ENCODE measurements at regions not wholly inside any gene's neighbourhood (a gene's known extent, or its start where the extent isn't known, plus 50 kb on each side); places are given as distances from the start of the nearest gene placed in this dataset.

DNA sequence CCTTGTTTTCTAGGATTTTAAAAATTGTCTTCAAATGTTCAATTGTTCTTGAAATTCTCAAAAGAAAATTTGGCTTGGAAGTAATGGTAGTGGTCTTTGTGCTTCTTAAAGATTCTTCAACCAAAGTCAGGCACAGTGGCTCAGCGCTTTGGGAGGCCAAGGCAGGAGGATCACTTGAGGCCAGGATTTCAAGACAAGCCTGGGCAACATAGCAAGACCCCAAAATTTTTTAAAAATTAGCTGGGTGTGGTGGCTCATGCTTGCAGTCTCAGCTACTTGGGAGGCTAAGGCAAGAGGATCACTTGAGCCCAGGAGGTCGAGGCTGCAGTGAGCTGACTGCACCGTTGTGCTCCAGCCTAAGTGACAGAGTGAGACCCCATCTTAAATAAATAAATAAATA, 153.5 kb upstream of the ZNF507 start:
- no peaks in the 10 kb centered on the region for H3K36me3 ChIP-seq (ENCODE audit: control insufficient read depth, insufficient read depth, low read length)
- H3K4me1 ChIP-seq (ENCODE audit: control insufficient read depth, insufficient read depth, low read length), result no peaks in the 10 kb centered on the region
- WGBS (ENCODE audit: insufficient coverage, low lambda C conversion rate), result no CpG with 5 or more reads among the region's 3 CpGs
- H3K4me3 ChIP-seq (ENCODE audit: low read length), result no peak overlapping the region
- no peaks in the 10 kb centered on the region for H3K9me3 ChIP-seq (ENCODE audit: control insufficient read depth, low read depth, low read length)
- no peak for DNase-seq
- H3K27me3 ChIP-seq (ENCODE audit: control insufficient read depth, insufficient read depth, low read length), result no peaks in the 10 kb centered on the region
- no peak overlapping the region for H3K27ac ChIP-seq (ENCODE audit: low read length)

GRCh38 chr19:32195706-32196610, 149.5 kb upstream of the ZNF507 start:
- Histone ChIP-seq H3K9me3 (ENCODE audit: control insufficient read depth, low read depth, low read length) (no peaks in the 10 kb centered on the region), H3K4me1 (ENCODE audit: control insufficient read depth, insufficient read depth, low read length) (no peaks in the 10 kb centered on the region), H3K36me3 (ENCODE audit: control insufficient read depth, insufficient read depth, low read length) (no peaks in the 10 kb centered on the region), H3K4me3 (ENCODE audit: low read length) (no peak overlapping the region), H3K27me3 (ENCODE audit: control insufficient read depth, insufficient read depth, low read length) (no peaks in the 10 kb centered on the region), H3K27ac (ENCODE audit: low read length) (no peak overlapping the region)
- DNase-seq, result no peak
- WGBS (ENCODE audit: insufficient coverage, low lambda C conversion rate), result no CpG with 5 or more reads among the region's 13 CpGs

DNA sequence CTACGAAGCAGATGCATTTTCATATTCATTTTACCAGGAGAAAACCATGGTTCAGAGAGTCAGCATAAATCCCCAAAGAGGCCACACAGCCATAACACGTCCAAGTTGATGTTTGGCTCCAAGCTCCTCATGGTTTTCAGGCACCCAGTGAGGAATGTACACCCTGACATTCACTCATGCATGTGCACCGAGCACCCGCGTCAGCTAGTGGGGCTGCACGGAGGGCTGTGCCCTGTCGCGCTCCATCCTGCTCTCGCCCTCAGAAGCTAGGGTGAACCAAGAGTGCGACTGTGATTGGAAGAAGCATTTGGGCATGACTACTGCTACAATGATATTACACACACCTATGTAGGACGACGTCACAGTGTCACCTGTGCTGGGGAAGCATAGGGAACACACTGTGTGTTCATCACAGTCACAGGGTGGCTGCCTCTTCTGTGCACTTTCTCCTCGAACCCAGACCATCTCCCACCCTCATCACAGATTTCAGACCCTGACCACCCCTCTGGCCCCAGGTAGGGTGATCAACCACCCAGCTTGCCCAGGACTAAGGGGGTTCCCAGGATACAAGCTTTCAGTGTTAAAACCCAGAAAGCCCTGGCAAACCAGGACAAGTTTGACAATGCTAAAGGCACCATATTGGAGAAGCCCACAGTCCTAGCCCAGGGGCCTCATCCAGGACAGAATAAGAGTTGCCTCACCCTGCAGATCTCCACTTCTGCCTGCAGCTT, 148.6 kb upstream of the ZNF507 start:
- Histone ChIP-seq H3K27ac (ENCODE audit: low read length) (no peak overlapping the region), H3K36me3 (ENCODE audit: control insufficient read depth, insufficient read depth, low read length) (no peaks in the 10 kb centered on the region), H3K27me3 (ENCODE audit: control insufficient read depth, insufficient read depth, low read length) (no peaks in the 10 kb centered on the region), H3K9me3 (ENCODE audit: control insufficient read depth, low read depth, low read length) (no peaks in the 10 kb centered on the region), H3K4me3 (ENCODE audit: low read length) (no peak overlapping the region), H3K4me1 (ENCODE audit: control insufficient read depth, insufficient read depth, low read length) (no peaks in the 10 kb centered on the region)
- no peak for DNase-seq
- WGBS (ENCODE audit: insufficient coverage, low lambda C conversion rate), result no CpG with 5 or more reads among the region's 13 CpGs

GRCh38 chr19:32197896-32198882, 147.2 kb upstream of the ZNF507 start:
- no peak for DNase-seq
- H3K36me3 ChIP-seq (ENCODE audit: control insufficient read depth, insufficient read depth, low read length), result no peaks in the 10 kb centered on the region
- H3K27ac ChIP-seq (ENCODE audit: low read length), result no peak overlapping the region
- no peaks in the 10 kb centered on the region for H3K4me1 ChIP-seq (ENCODE audit: control insufficient read depth, insufficient read depth, low read length)
- no peaks in the 10 kb centered on the region for H3K9me3 ChIP-seq (ENCODE audit: control insufficient read depth, low read depth, low read length)
- no peaks in the 10 kb centered on the region for H3K27me3 ChIP-seq (ENCODE audit: control insufficient read depth, insufficient read depth, low read length)
- WGBS (ENCODE audit: insufficient coverage, low lambda C conversion rate), result no CpG with 5 or more reads among the region's 13 CpGs
- H3K4me3 ChIP-seq (ENCODE audit: low read length), result no peak overlapping the region

- H3K27me3 ChIP-seq (ENCODE audit: control insufficient read depth, insufficient read depth, low read length), result no peaks in the 10 kb centered on the region
- H3K27ac ChIP-seq (ENCODE audit: low read length), result no peak overlapping the region
- no peaks in the 10 kb centered on the region for H3K9me3 ChIP-seq (ENCODE audit: control insufficient read depth, low read depth, low read length)
- no peaks in the 10 kb centered on the region for H3K4me1 ChIP-seq (ENCODE audit: control insufficient read depth, insufficient read depth, low read length)
- no CpG with 5 or more reads among the region's 10 CpGs for WGBS (ENCODE audit: insufficient coverage, low lambda C conversion rate)
- DNase-seq, result no peak
- H3K4me3 ChIP-seq (ENCODE audit: low read length), result no peak overlapping the region
- no peaks in the 10 kb centered on the region for H3K36me3 ChIP-seq (ENCODE audit: control insufficient read depth, insufficient read depth, low read length)
These were observed 145.8 kb upstream of the ZNF507 start for GRCh38 chr19:32199501-32200040.

GRCh38 chr19:32200312-32201038, 144.9 kb upstream of the ZNF507 start:
- Histone ChIP-seq H3K27ac (ENCODE audit: low read length) (no peak overlapping the region), H3K9me3 (ENCODE audit: control insufficient read depth, low read depth, low read length) (no peaks in the 10 kb centered on the region), H3K27me3 (ENCODE audit: control insufficient read depth, insufficient read depth, low read length) (no peaks in the 10 kb centered on the region), H3K4me3 (ENCODE audit: low read length) (no peak overlapping the region), H3K36me3 (ENCODE audit: control insufficient read depth, insufficient read depth, low read length) (no peaks in the 10 kb centered on the region), H3K4me1 (ENCODE audit: control insufficient read depth, insufficient read depth, low read length) (no peaks in the 10 kb centered on the region)
- no peak for DNase-seq
- WGBS (ENCODE audit: insufficient coverage, low lambda C conversion rate), result no CpG with 5 or more reads among the region's 9 CpGs

- H3K4me3 ChIP-seq (ENCODE audit: low read length), result no peak overlapping the region
- no peak for DNase-seq
- H3K4me1 ChIP-seq (ENCODE audit: control insufficient read depth, insufficient read depth, low read length), result no peaks in the 10 kb centered on the region
- no peaks in the 10 kb centered on the region for H3K9me3 ChIP-seq (ENCODE audit: control insufficient read depth, low read depth, low read length)
- no peaks in the 10 kb centered on the region for H3K36me3 ChIP-seq (ENCODE audit: control insufficient read depth, insufficient read depth, low read length)
- H3K27ac ChIP-seq (ENCODE audit: low read length), result no peak overlapping the region
- H3K27me3 ChIP-seq (ENCODE audit: control insufficient read depth, insufficient read depth, low read length), result no peaks in the 10 kb centered on the region
- WGBS (ENCODE audit: insufficient coverage, low lambda C conversion rate), result no CpG with 5 or more reads among the region's 2 CpGs
These were observed 144.2 kb upstream of the ZNF507 start for GRCh38 chr19:32201211-32201610.

DNA sequence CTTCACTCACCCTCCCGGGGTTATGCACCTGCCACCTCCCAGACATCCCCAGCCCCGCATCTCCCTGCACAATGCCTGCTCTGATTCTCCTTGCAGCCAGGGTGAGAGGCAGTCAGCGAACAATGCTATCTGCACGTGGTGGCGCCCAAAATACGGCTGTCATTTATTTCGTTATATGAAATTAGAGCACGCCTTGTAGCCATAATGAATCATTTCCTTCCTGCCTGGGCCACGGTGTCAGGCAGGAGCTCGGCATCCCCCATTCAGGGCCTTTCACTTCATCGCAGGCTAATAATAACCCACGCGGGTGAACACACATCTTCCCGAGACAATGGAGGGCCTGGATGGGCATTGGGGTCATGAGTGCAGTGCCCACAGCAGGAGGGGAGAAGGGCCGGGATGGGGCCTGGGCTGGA, 143.8 kb upstream of the ZNF507 start:
- no peak for DNase-seq
- Histone ChIP-seq H3K27me3 (ENCODE audit: control insufficient read depth, insufficient read depth, low read length) (no peaks in the 10 kb centered on the region), H3K4me3 (ENCODE audit: low read length) (no peak overlapping the region), H3K4me1 (ENCODE audit: control insufficient read depth, insufficient read depth, low read length) (no peaks in the 10 kb centered on the region), H3K27ac (ENCODE audit: low read length) (no peak overlapping the region), H3K9me3 (ENCODE audit: control insufficient read depth, low read depth, low read length) (no peaks in the 10 kb centered on the region), H3K36me3 (ENCODE audit: control insufficient read depth, insufficient read depth, low read length) (no peaks in the 10 kb centered on the region)
- WGBS (ENCODE audit: insufficient coverage, low lambda C conversion rate), result 100% methylated on average over 1 of the region's 15 CpGs

DNA sequence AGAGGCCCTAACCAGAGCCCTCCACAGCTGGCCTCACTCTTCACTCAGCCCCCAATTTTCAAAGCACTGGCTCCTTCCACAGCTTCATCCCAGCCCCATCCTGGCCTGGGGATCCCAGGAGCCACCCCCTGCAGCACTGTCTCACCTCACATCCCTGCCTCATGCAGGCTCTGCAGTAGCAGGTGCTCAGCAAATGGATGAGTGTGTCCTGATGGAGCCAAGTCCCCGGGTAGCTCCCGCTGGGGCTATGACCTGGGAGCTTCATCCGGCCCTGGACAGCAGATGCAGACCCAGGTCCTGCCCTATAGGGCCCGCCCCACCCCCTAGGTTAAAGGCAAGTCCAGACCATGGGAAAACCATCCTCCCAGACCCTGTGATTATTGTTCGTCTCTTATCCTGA, 143.2 kb upstream of the ZNF507 start:
- Histone ChIP-seq H3K27me3 (ENCODE audit: control insufficient read depth, insufficient read depth, low read length) (no peaks in the 10 kb centered on the region), H3K27ac (ENCODE audit: low read length) (no peak overlapping the region), H3K9me3 (ENCODE audit: control insufficient read depth, low read depth, low read length) (no peaks in the 10 kb centered on the region), H3K4me1 (ENCODE audit: control insufficient read depth, insufficient read depth, low read length) (no peaks in the 10 kb centered on the region), H3K36me3 (ENCODE audit: control insufficient read depth, insufficient read depth, low read length) (no peaks in the 10 kb centered on the region), H3K4me3 (ENCODE audit: low read length) (no peak overlapping the region)
- no peak for DNase-seq
- WGBS (ENCODE audit: insufficient coverage, low lambda C conversion rate), result no CpG with 5 or more reads among the region's 5 CpGs

All from large intestine (tissue), 3 donors.